B cell (primary cell): ENCODE measurements at regions not wholly inside any gene's neighbourhood (a gene's known extent, or its start where the extent isn't known, plus 50 kb on each side); places are given as distances from the start of the nearest gene placed in this dataset.

Experiments
- CTCF ChIP-seq: fragments of 200-600 bp; IDR thresholded peaks from one replicate; pipeline ENCODE4 v1.8.0; 2022; ENCODE audit warnings: antibody characterized with exemption, mild to moderate bottlenecking
- EZH2 ChIP-seq: IDR thresholded peaks from 2 replicates; pipeline ENCODE4 v1.6.1; 2012; ENCODE audit warnings: borderline replicate concordance, low read depth, mild to moderate bottlenecking, moderate library complexity, low read length; ENCODE audit not compliant: insufficient read depth, poor library complexity, severe bottlenecking

- TF ChIP-seq CTCF (no peak), EZH2 (no peak)
These were observed 147.1 kb downstream of the ZNF674 start for GRCh38 chrX:46398126-46398525.
